Mesenteric fat pad (tissue), 1 donor: ENCODE measurements at regions not wholly inside any gene's neighbourhood (a gene's known extent, or its start where the extent isn't known, plus 50 kb on each side); places are given as distances from the start of the nearest gene placed in this dataset.

Experiments used
- DNase-seq: peaks from one replicate; pipeline ENCODE4 v3.0.0-alpha.2; 2020; ENCODE audit warnings: low spot score
- donor health status: DM: yes; HTN: yes; CAD: no.

DNA sequence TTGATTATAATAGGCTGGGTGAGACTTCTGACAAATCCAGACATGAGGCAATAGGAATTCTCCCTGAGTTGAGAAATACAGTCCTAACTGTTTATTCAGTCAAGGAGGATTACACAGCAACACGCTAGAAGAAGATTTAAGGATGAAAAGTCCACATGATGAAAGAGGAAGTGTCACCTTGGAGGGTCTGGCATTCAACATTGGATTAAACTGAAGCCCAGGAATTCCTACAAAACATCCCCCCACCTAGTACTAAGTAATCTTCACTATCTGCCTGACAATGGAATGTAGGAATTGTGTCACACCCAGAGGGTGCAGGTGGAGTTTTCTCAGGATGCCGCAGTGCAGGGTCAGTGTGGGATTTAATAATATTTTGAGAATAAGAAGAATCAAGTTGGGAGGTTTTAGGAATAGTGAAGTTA lies 142.4 kb downstream of the SOCS6 start:
- DNase-seq = no peak

DNA sequence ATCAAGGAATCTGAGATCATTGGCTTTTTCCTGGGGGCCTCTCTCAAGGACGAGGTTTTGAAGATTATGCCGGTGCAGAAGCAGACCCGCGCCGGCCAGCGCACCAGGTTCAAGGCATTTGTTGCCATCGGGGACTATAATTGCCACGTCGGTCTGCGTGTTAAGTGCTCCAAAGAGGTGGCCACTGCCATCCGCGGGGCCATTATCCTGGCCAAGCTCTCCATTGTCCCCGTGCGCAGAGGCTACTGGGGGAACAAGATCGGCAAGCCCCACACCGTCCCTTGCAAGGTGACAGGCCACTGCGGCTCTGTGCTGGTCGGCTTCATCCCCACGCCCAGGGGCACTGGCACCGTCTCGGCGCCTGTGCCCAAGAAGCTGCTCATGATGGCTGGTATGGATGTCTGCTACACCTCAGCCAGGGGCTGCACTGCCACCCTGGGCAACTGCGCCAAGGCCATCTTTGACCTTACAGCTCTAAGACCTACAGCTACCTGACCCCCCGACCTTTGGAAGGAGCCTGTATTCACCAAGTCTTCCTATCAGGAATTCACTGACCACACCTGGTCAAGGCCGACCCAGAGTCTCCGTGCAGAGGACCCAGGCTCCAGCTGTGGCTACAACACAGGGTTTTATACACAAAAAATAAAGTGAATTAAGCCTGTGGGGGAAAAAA lies 141.8 kb downstream of the SOCS6 start:
- DNase-seq = no peak

GRCh38 chr18:70429847-70430500 lies 141.1 kb downstream of the SOCS6 start:
- no peak for DNase-seq

- no peak for DNase-seq
These were observed 139.6 kb downstream of the SOCS6 start for GRCh38 chr18:70428439-70428838.

DNA sequence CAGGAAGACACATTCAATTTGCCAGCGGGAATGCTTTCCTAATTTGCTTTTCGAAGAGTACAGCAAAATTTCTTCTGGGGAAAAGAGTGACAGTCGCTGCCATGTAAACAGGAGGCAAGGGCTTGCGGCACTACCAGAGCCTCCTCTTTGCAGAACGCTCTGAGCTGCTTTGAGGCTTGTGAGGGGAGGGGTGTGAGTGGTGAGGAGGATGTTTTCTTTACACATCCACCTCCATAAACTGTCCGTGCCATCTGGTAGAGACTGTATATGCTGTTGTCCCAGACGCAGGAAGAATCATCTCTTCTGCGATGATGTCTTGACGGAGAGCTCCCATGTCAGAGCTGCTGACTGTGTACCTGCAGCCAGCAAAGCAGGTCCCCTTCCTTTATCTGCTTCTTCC lies 138.0 kb downstream of the SOCS6 start:
- no peak for DNase-seq

- DNase-seq = no peak
These were observed 136.4 kb downstream of the SOCS6 start for GRCh38 chr18:70425236-70425635.

- no peak for DNase-seq
These were observed 135.1 kb downstream of the SOCS6 start for GRCh38 chr18:70423988-70424387.

GRCh38 chr18:70423120-70423519 lies 134.3 kb downstream of the SOCS6 start:
- no peak for DNase-seq

DNA sequence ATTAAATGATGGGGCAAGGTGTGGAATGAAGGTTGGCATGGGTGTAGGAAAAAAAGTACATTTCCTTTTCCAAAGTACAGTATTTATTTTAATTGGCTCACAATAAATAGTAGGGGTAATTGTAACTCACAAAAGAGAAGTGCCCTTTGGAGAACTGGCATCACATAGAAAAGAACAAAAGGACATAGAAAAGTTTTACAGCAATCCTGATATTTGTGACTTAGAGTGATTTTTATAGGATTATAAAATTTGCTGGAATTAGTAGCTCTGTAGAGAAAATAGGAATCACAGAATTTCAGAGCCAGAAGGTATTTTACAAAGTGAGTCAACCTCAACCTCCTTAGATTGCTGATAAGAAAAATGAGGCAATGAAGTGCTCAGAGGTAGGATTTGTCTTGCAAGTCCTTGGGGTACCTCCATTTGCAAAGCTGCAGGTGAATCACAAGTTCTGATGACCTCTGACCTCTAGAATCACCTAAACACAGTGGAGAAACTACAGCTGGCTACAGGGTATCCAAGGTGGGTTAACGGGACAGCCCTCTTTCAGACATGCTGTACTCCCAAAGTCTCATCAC lies 133.6 kb downstream of the SOCS6 start:
- no peak for DNase-seq

DNA sequence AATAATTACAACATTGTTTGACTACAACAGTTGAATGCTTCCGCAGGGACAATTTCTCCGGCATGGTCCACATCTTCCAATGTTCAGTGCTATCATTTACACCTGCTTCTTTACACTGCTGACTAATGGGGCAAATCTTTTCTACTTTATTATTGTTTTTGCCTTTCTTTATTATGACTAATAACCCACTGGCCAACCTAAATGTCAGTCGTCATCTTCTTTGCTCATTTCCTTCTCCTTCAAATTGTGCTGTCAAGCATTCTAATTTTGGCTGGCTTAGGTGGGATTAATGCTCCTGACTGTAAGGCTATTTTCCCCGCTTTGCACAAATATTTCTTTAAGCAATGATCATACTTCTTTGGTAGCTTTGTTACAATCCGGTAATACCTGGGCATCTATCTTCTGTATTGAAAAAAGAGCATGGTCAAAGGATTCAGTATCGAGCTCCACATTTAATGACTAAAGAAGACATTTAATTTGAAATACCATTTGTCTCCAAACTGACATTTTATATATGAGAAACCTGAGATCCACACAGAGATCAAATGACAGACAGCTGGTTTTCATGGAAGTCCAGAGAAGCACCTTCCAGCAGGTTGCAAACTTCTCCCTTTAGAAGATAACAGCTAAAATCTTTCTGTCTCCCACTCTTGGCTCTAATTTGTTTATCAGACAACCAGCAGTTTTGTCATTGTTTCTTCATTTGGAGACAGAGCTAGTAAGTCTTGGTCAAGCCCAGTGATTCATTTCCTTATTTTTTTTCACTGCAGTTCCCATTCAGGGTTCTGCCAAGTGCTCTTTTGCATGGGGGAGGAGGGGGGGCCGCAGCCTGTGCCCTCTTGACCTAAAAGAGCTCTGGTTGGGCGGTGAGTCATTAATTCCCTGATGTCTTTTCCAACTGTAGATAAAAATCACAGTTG lies 132.9 kb downstream of the SOCS6 start:
- no peak for DNase-seq

DNA sequence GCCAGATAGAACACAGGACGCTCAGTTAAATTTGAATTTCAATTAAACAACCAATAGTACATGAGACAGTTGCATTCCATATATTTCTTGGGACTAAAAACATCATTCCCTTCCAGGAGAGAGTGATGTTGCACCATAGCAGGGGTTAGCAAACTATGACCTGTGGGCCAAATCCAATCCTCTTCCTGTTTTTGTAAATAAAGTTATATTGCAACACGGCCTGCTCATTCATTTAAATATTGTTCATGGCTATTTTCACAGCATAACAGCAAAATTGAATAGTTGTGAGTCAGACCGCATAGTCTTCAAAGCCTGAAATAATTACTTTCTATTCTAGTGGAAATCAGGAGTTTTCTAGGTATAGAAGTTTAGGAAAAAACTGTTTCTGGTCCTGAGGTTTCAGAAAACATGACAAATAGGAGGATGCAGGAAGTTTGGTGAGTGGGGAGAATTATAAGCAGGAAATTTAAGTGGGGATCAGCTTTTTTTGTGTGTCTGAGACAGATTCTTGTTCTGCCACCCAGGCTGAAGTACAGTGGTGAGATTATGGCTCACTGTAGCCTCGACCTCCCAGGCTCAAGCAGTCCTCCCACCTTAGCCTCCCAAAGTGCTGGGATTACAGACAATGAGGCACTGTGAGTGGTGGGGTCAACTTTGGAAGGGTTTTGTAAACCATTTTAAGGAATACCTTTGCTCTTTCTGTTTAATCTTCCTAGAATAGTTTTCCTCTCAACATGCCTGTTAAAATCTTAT lies 131.5 kb downstream of the SOCS6 start:
- no peak for DNase-seq

- no peak for DNase-seq
These were observed 130.7 kb downstream of the SOCS6 start for GRCh38 chr18:70419526-70419925.

- no peak for DNase-seq
These were observed 129.9 kb downstream of the SOCS6 start for GRCh38 chr18:70418546-70419311.

DNA sequence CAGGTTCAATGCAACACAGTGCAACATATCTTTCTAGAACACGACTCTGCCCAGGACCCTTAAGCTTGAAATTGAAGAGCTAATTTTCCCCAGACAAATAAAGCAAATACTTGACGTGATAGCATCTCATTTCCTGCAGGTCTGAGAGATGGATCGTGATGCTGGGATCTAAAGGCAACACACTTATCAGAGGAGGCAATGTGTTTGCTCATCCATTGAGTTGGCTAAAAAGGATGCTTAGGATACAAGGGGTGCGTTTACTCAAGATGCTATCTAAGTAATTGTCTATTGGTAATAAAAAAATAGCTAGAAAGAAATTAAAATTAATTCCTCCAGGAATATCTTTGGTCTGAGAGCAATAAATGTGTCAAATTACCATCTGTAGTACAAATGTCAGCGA lies 129.0 kb downstream of the SOCS6 start:
- DNase-seq = no peak

DNA sequence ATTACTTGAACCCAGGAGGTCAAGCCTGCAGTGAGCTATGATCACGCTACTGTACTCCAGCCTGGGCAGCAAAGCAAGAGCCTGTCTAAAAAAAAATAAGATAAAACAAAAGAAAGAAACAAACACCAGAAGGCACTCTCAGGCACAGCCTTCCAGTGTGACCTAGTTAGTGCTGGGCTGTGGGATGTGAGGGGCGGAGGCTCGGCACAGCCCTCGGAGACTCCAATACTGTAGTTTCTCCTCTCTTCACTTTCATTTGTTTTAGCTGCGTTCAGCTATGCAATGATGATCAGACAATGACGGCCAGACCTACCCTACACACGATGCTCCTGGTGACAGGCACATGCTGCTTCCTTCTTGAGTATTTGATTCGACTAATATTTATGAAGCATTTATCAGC lies 127.7 kb downstream of the SOCS6 start:
- DNase-seq = no peak

- DNase-seq = no peak
These were observed 127.1 kb downstream of the SOCS6 start for GRCh38 chr18:70415823-70416488.

DNA sequence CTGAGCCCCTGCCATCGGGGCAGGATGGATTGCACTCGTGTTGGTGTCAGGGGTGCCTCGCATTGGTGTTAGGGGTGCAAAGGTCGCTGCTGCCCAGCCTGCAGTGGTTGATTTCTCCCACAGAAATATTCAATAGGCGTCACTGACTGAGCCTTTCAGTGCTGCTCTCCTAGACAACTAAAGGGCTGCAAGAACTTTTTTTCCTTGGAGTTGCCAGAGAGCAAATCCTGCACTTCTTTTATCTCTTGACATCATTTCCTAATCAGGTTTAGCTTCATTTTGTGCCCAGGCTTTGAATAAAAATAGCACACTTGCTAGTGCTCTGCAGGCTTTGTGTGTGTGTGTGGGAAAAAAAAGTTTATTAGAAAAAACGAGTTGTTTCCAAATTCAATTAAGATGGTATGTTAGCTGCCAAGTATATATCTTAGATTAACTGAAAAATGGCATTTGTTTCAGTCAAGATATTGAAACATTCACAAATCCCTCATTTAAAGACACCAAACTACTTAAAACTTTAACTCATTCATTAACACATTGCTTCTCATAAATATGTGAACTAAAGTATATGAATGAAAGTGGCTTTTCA lies 125.6 kb downstream of the SOCS6 start:
- no peak for DNase-seq

DNA sequence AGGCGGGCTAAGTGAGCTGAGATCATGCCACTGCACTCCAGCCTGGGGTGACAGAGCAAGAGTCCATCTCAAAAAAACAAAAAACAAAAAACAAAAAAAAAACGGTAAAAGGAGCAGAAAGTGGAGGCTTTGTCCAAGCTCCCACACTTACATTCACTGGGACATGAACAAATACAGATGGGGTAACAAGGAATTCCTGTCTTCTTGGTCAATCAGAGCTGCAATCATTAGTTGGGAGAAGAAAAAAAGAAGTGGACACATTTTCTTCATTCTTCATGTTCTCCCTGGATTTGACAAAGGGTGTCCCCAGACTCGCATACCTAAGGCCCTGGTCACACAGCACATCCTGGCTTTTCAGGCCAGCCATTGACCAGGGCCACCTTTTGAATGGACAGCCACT lies 124.6 kb downstream of the SOCS6 start:
- DNase-seq = no peak

DNA sequence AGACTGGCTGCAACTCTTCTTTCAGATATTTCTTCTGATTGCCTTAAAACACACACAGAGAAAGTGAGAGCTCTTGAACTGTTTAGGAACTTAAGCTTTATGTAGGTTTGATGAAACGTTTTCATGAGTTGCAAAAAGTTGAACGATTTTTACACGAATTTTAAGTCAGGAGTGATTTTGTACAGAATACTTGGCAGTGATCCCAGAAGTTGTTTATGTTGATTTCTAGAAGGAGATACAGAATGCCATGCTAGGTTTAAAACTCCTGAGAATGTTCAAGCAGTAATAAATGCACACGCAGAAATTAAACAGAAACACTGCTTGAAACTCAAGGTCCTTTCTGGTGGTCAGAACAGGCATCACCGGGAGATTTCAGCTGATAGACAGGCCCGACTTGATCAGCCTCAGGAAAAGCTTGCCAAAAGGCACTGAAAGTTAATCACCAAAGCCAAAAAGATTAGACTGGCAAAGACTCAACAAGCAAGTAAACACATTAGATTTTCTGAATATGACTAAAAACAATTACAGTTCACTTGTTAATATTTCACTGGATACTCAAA lies 123.1 kb downstream of the SOCS6 start:
- no peak for DNase-seq
